ENCODE measurements at regions not wholly inside any gene's neighbourhood (a gene's known extent, or its start where the extent isn't known, plus 50 kb on each side); places are given as distances from the start of the nearest gene placed in this dataset.

DNA sequence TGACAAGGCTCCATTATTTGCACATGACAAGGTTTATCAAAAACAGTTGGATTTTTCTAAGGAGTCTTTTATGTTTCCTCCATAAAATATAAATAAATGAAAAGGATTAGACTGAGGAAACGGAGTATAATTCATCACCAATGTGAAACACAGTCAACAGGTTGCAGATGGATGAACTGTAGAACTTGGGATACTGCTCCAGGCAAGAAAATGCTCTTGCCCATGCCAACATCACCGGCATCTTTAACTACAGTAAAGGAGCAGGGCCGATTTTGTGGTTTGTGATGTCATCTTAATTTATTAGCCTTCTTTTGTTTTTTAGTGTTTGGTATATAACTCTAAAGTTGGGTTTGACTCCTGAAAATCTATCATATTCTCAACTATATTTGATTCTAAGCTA is 577.3 kb downstream of the EPHA4 start:
- TF ChIP-seq, protein P1, sequence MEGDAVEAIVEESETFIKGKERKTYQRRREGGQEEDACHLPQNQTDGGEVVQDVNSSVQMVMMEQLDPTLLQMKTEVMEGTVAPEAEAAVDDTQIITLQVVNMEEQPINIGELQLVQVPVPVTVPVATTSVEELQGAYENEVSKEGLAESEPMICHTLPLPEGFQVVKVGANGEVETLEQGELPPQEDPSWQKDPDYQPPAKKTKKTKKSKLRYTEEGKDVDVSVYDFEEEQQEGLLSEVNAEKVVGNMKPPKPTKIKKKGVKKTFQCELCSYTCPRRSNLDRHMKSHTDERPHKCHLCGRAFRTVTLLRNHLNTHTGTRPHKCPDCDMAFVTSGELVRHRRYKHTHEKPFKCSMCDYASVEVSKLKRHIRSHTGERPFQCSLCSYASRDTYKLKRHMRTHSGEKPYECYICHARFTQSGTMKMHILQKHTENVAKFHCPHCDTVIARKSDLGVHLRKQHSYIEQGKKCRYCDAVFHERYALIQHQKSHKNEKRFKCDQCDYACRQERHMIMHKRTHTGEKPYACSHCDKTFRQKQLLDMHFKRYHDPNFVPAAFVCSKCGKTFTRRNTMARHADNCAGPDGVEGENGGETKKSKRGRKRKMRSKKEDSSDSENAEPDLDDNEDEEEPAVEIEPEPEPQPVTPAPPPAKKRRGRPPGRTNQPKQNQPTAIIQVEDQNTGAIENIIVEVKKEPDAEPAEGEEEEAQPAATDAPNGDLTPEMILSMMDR (IDR thresholded peaks at IDR 0.05) = no peak
- TF ChIP-seq POLR2AphosphoS5 (IDR thresholded peaks at IDR 0.05) (no peak), POLR2A (IDR thresholded peaks at IDR 0.05) (no peak)

All from breast epithelium (tissue), 3 donors.